WTC11 (cell line): ENCODE measurements at regions not wholly inside any gene's neighbourhood (a gene's known extent, or its start where the extent isn't known, plus 50 kb on each side); places are given as distances from the start of the nearest gene placed in this dataset.

Experiments used
- ATAC-seq: fragments of 200-7000 bp; cut with Tn5 transposase; 2 replicates; pipeline ENCODE4 v1.10.0; 2021; ENCODE audit warnings: mild to moderate bottlenecking, moderate library complexity
- CTCF ChIA-PET: fragments of 300-600 bp; sonication (Branson Sonifier 250); formaldehyde crosslinking; loops from one replicate; lab custom pipeline; 2021; ENCODE audit warnings: antibody characterized with exemption; lab: Charles Lee
- POLR2A ChIA-PET: fragments of 350-600 bp; sonication (Branson Sonifier 250); formaldehyde crosslinking; loops from one replicate; lab custom pipeline; 2021; ENCODE audit warnings: antibody characterized with exemption; lab: Charles Lee
- DNase-seq: peaks from one replicate; pipeline ENCODE4 v3.0.0; 2021; ENCODE audit warnings: low spot score
- H3K27ac Mint-ChIP-seq: 2 replicates; pipeline ENCODE4 v1.8.0; 2021; ENCODE audit warnings: mixed read lengths
- H3K27me3 Mint-ChIP-seq: 2 replicates; pipeline ENCODE4 v1.8.0; 2021; ENCODE audit warnings: low read depth, mild to moderate bottlenecking, moderate library complexity, mixed read lengths
- H3K36me3 Mint-ChIP-seq: 2 replicates; pipeline ENCODE4 v1.8.0; 2021; ENCODE audit warnings: mixed read lengths
- H3K4me1 Mint-ChIP-seq: 2 replicates; pipeline ENCODE4 v1.8.0; 2022; ENCODE audit warnings: mixed read lengths
- H3K4me3 Mint-ChIP-seq: 2 replicates; pipeline ENCODE4 v1.8.0; 2021; ENCODE audit warnings: mild to moderate bottlenecking, moderate library complexity, mixed read lengths
- H3K9me3 Mint-ChIP-seq: 2 replicates; pipeline ENCODE4 v1.8.0; 2021; ENCODE audit warnings: mixed read lengths
- CBFB ChIP-seq: sonication (generic); formaldehyde crosslinking; IDR thresholded peaks from 2 replicates; pipeline ENCODE4 v1.8.1; 2022; ENCODE audit warnings: mild to moderate bottlenecking, low read depth, missing genetic modification reagents
- CDX4 ChIP-seq: fragments of 250-450 bp; sonication (Bioruptor Pico); IDR thresholded peaks from 2 replicates; pipeline ENCODE4 v1.9.0; 2021; ENCODE audit warnings: moderate library complexity, mild to moderate bottlenecking, inconsistent platforms, borderline replicate concordance
- CREM ChIP-seq: sonication (generic); formaldehyde crosslinking; IDR thresholded peaks from 2 replicates; pipeline ENCODE4 v1.8.1; 2022; ENCODE audit warnings: mild to moderate bottlenecking, missing genetic modification reagents, moderate library complexity
- CTCF ChIP-seq: fragments of 200-600 bp; IDR thresholded peaks from 2 replicates; pipeline ENCODE4 v1.8.0; 2022; ENCODE audit warnings: antibody characterized with exemption
- E2F1 ChIP-seq: sonication (generic); formaldehyde crosslinking; IDR thresholded peaks from 2 replicates; pipeline ENCODE4 v1.8.0; 2022; ENCODE audit warnings: mild to moderate bottlenecking, missing genetic modification reagents
- ERG ChIP-seq: fragments of 250-450 bp; sonication (Bioruptor Pico); IDR thresholded peaks from 2 replicates; pipeline ENCODE4 v1.8.0; 2021; ENCODE audit warnings: mild to moderate bottlenecking
- IRF2 ChIP-seq: sonication (generic); formaldehyde crosslinking; IDR thresholded peaks from 2 replicates; pipeline ENCODE4 v1.8.0; 2022; ENCODE audit warnings: low read depth, missing genetic modification reagents, borderline replicate concordance
- NR1H2 ChIP-seq: sonication (generic); formaldehyde crosslinking; IDR thresholded peaks from 2 replicates; pipeline ENCODE4 v1.9.0; 2021; ENCODE audit warnings: mild to moderate bottlenecking, moderate library complexity, missing genetic modification reagents
- NR2C2 ChIP-seq: sonication (generic); formaldehyde crosslinking; IDR thresholded peaks from 2 replicates; pipeline ENCODE4 v1.8.0; 2022; ENCODE audit warnings: mild to moderate bottlenecking, missing genetic modification reagents
- SMAD3 ChIP-seq: sonication (generic); formaldehyde crosslinking; IDR thresholded peaks from 2 replicates; pipeline ENCODE4 v1.8.0; 2022; ENCODE audit warnings: missing genetic modification reagents, mild to moderate bottlenecking, borderline replicate concordance
- ZBTB43 ChIP-seq: sonication (generic); formaldehyde crosslinking; IDR thresholded peaks from 2 replicates; pipeline ENCODE4 v1.8.1; 2023; ENCODE audit warnings: mild to moderate bottlenecking, missing genetic modification reagents
- ZNF121 ChIP-seq: sonication (generic); formaldehyde crosslinking; IDR thresholded peaks from 2 replicates; pipeline ENCODE4 v1.8.0; 2023; ENCODE audit warnings: missing genetic modification reagents
- ZNF219 ChIP-seq: sonication (generic); formaldehyde crosslinking; IDR thresholded peaks from 2 replicates; pipeline ENCODE4 v1.8.0; 2023; ENCODE audit warnings: missing genetic modification reagents, mild to moderate bottlenecking, borderline replicate concordance
- ZNF425 ChIP-seq: fragments of 250-450 bp; sonication (Bioruptor Pico); conservative IDR thresholded peaks from 2 replicates; pipeline ENCODE4 v1.9.0; 2021; ENCODE audit warnings: mild to moderate bottlenecking

GRCh38 chr12:115109863-115110262 lies 425.9 kb upstream of the TBX3 start (continued):
- no peak for TF ChIP-seq CTCF
- TF ChIP-seq NR2C2 (CRISPR knock-in tag) = no peak
- TF ChIP-seq IRF2 (CRISPR knock-in tag) = no peak
- no peak for TF ChIP-seq ZNF425 (CRISPR knock-in tag)
- no peak for TF ChIP-seq SMAD3 (CRISPR knock-in tag)

GRCh38 chr12:115108129-115109100 lies 424.4 kb upstream of the TBX3 start:
- POLR2A ChIA-PET = no interaction called here
- Mint-ChIP-seq H3K9me3 (no peaks in the 10 kb centered on the region), H3K4me3 (no peak overlapping the region), H3K4me1 (peaks cover 6% of the 10 kb centered on the region), H3K36me3 (no peaks in the 10 kb centered on the region), H3K27me3 (no peaks in the 10 kb centered on the region), H3K27ac (no peak overlapping the region)
- no peak for ATAC-seq
- CTCF ChIA-PET = no interaction called here
- no peak for DNase-seq
- TF ChIP-seq CREM (no peak), NR2C2 (CRISPR knock-in tag) (no peak), E2F1 (no peak), ERG (CRISPR knock-in tag) (no peak), CBFB (no peak), ZBTB43 (CRISPR knock-in tag) (no peak), ZNF121 (no peak), NR1H2 (no peak), CDX4 (CRISPR knock-in tag) (no peak), ZNF219 (CRISPR knock-in tag) (no peak)
